HepG2 (cell line): ENCODE measurements at regions not wholly inside any gene's neighbourhood (a gene's known extent, or its start where the extent isn't known, plus 50 kb on each side); places are given as distances from the start of the nearest gene placed in this dataset.

ENCODE experiments used
- ATAC-seq: fragments of 200-7000 bp; cut with Tn5 transposase; 3 replicates; pipeline ENCODE4 v1.9.1; 2020; ENCODE audit warnings: mild to moderate bottlenecking, moderate library complexity
- BruUV-seq: library from RNA; stranded (reverse); fragments of 400-500 nt; replicated peaks from 2 replicates; lab custom pipeline; 2021; lab: Mats Ljungman, UMichigan
- CTCF ChIA-PET: fragments of 300-600 bp; formaldehyde crosslinking; extraction: SDS; loops from one replicate; lab custom pipeline; 2021; ENCODE audit warnings: low total read pairs, inconsistent platforms, low intra/inter-chr PET ratio; lab: Yijun Ruan, JAX
- POLR2A ChIA-PET: fragments of 350-600 bp; sonication (Branson Sonifier 250); formaldehyde crosslinking; loops from one replicate; lab custom pipeline; 2020; ENCODE audit warnings: antibody characterized with exemption, inconsistent platforms; lab: Yijun Ruan, JAX
- DNase-seq: peaks from one replicate; pipeline ENCODE4 v3.0.0-alpha.2; 2015; ENCODE audit warnings: low spot score
- FAIRE-seq: peaks from 3 replicates; lab custom pipeline; 2011; peaks lifted over from hg19 to GRCh38; lab: Jason Lieb, UNC
- H2AFZ ChIP-seq: one replicate; pipeline ENCODE4 v1.6.1; 2011; ENCODE audit warnings: low read length, inconsistent platforms
- H3K27ac ChIP-seq: fragments of 300-600 bp; 3 replicates; pipeline ENCODE4 v1.8.0; 2011; ENCODE audit warnings: mixed run types, mild to moderate bottlenecking, mixed read lengths, low read length, inconsistent platforms; ENCODE audit not compliant: insufficient read depth; ENCODE audit errors: extremely low read length
- H3K27me3 ChIP-seq, 2 experiments: fragments of 200-600 bp in 1 of 2; 2 replicates in 1 of 2; 3 replicates in 1 of 2; pipeline versions ENCODE4 v1.6.0 to v1.8.0; 2011; ENCODE audit warnings: low read length in 2 of 2, mild to moderate bottlenecking in 2 of 2, moderate library complexity in 2 of 2, inconsistent platforms in 1 of 2; ENCODE audit not compliant: insufficient read depth in 2 of 2, control insufficient read depth in 1 of 2
- H3K36me3 ChIP-seq, 2 experiments: fragments of 200-600 bp in 1 of 2; replicated peaks in 1 of 2; 2 replicates in 1 of 2; 3 replicates in 1 of 2; pipeline versions ENCODE4 v1.5.1 to v1.8.0; 2011; ENCODE audit warnings: low read length in 2 of 2, inconsistent platforms in 1 of 2; ENCODE audit not compliant: insufficient read depth in 2 of 2, control insufficient read depth in 1 of 2
- H3K4me1 ChIP-seq: 2 replicates; pipeline ENCODE4 v1.5.1; 2012; ENCODE audit warnings: low read length, inconsistent platforms; ENCODE audit not compliant: insufficient read depth
- H3K4me2 ChIP-seq: 2 replicates; pipeline ENCODE4 v1.6.0; 2011; ENCODE audit warnings: low read depth, low read length, inconsistent platforms
- H3K4me3 ChIP-seq, 3 experiments: fragments of 200-600 bp in 1 of 3; sonication (generic), shearing (Covaris generic) in 1 of 3; replicated peaks in 1 of 3; 2 replicates each; pipeline ENCODE4 v1.5.1; 2011 to 2016; ENCODE audit warnings: low read length in 3 of 3, inconsistent platforms in 2 of 3, low read depth in 2 of 3, mild to moderate bottlenecking in 2 of 3, control low read depth in 1 of 3, mixed read lengths in 1 of 3; ENCODE audit not compliant: insufficient read depth in 1 of 3
- H3K79me2 ChIP-seq: one replicate; pipeline ENCODE4 v1.6.1; 2011; ENCODE audit warnings: low read length, inconsistent platforms; ENCODE audit not compliant: insufficient read depth
- H3K9ac ChIP-seq: 2 replicates; pipeline ENCODE4 v1.6.0; 2011; ENCODE audit warnings: mild to moderate bottlenecking, low read depth, low read length, inconsistent platforms; ENCODE audit not compliant: insufficient read depth
- H3K9me3 ChIP-seq: 2 replicates; pipeline ENCODE4 v1.5.1; 2012; ENCODE audit warnings: mild to moderate bottlenecking, low read length
- H4K20me1 ChIP-seq: 2 replicates; pipeline ENCODE4 v1.6.0; 2011; ENCODE audit warnings: inconsistent platforms, mild to moderate bottlenecking, low read length, moderate library complexity; ENCODE audit not compliant: insufficient read depth
- ETV6 ChIP-seq: sonication (generic); formaldehyde crosslinking; conservative IDR thresholded peaks from 2 replicates; pipeline ENCODE4 v1.4.0; 2020; ENCODE audit warnings: missing genetic modification reagents
- MIER2 ChIP-seq: IDR thresholded peaks from 2 replicates; pipeline ENCODE4 v1.6.1; 2016; ENCODE audit warnings: missing biosample characterization, missing genetic modification reagents
- PHF21A ChIP-seq: sonication (generic); formaldehyde crosslinking; IDR thresholded peaks from 2 replicates; pipeline ENCODE4 v1.5.0; 2020; ENCODE audit warnings: mild to moderate bottlenecking, missing genetic modification reagents
- PRPF4 ChIP-seq: fragments of 200-400 bp; formaldehyde crosslinking; IDR thresholded peaks from 2 replicates; pipeline ENCODE4 v1.6.1; 2016; ENCODE audit warnings: low read length, low read depth; ENCODE audit not compliant: poor library complexity, severe bottlenecking
- RFX5 ChIP-seq: IDR thresholded peaks from 2 replicates; pipeline ENCODE4 v1.6.1; 2011; ENCODE audit warnings: low read depth, low read length, improper control_type of control experiment
- SMARCC2 ChIP-seq: fragments of 450-650 bp; IDR thresholded peaks from 2 replicates; pipeline ENCODE4 v1.6.1; 2017; ENCODE audit warnings: antibody characterized with exemption, mild to moderate bottlenecking
- THAP11 ChIP-seq: IDR thresholded peaks from 2 replicates; pipeline ENCODE4 v1.6.1; 2016; ENCODE audit warnings: missing biosample characterization, missing genetic modification reagents
- ZFP41 ChIP-seq: sonication (generic); formaldehyde crosslinking; IDR thresholded peaks from 2 replicates; pipeline ENCODE4 v1.4.0; 2020; ENCODE audit warnings: mild to moderate bottlenecking, missing genetic modification reagents, borderline replicate concordance
- ZNF256 ChIP-seq: sonication (generic); formaldehyde crosslinking; conservative IDR thresholded peaks from 2 replicates; pipeline ENCODE4 v1.4.0; 2020; ENCODE audit warnings: missing genetic modification reagents
- ZNF468 ChIP-seq: sonication (generic); formaldehyde crosslinking; IDR thresholded peaks from 2 replicates; pipeline ENCODE4 v1.8.0; 2022; ENCODE audit warnings: mild to moderate bottlenecking, moderate library complexity, missing genetic modification reagents
- ZNF713 ChIP-seq: sonication (generic); formaldehyde crosslinking; IDR thresholded peaks from 2 replicates; pipeline ENCODE4 v1.4.0; 2020; ENCODE audit warnings: mild to moderate bottlenecking, missing genetic modification reagents
- WGBS: methylation state at CpG from one replicate; pipeline ENCODE4 v1.1.6; 2017; ENCODE audit warnings: low lambda C conversion rate; 5-methylcytosine and 5-hydroxymethylcytosine counted together
- in situ Hi-C: cut with HindIII; loops from 2 replicates; pipeline ENCODE4 v1.10.0; 2017; ENCODE audit warnings: low pct_unique_long_range_greater_than_20kb; ENCODE audit not compliant: extremely low pct_ligation_motif_present
- intact Hi-C: fragments of 100-400 bp; cut with micrococcal nuclease; formaldehyde crosslinking; loops from one replicate; pipeline ENCODE4 v1.10.0; 2022; ENCODE audit not compliant: unreplicated experiment
- TF ChIP-seq, protein P1 (sequence below): sonication (generic); formaldehyde crosslinking; IDR thresholded peaks from 2 replicates; pipeline ENCODE4 v1.5.1; 2020; ENCODE audit warnings: missing genetic modification reagents, mild to moderate bottlenecking, borderline replicate concordance

DNA sequence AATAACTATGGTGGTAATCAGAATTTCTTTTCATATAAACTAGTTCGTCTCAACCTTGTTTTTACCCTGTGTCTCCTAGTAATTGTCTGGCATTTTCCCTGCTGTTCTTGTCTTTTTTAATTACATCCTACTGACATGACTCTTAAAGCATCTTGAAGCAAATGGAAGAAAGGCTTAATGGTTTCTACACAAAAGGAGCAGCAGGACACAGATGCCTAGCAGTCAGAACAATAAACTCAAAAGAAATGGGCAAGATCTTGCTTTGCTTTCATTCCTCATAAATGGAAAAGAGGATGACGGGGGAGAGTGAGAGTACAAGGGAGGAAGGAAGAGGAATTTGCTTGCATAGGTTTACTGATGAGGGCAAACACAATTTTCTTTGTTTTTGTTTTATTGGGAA is 293.2 kb upstream of the EMCN start (continued):
- TF ChIP-seq ZNF468 (CRISPR knock-in tag) (no peak), MIER2 (no peak), SMARCC2 (no peak), ETV6 (CRISPR knock-in tag) (no peak)

DNA sequence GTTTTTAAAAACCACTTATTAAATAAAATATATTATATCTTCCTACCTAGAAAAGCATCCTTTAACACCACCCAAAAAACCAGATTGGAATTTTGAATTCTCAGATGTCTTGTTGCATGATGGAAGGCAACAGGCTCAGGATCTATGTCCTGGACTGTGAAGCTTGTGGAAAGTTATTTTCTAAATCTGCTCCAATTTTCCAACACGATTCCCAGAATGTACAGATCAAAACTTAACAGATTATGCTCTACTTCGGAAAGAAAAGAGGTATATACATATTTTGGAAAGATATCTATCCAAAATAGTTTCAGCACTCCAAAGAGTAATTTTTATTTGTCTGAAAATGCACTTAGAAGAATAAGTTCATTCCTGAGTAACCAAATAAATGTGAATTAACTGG is 291.7 kb upstream of the EMCN start:
- Histone ChIP-seq H3K4me1 (no peaks in the 10 kb centered on the region), H4K20me1 (no peaks in the 10 kb centered on the region), H3K27ac (no peak overlapping the region), H3K4me3 (no peak overlapping the region), H3K27me3 (no peaks in the 10 kb centered on the region), H2AFZ (no peak overlapping the region), H3K79me2 (no peaks in the 10 kb centered on the region), H3K4me2 (no peak overlapping the region), H3K9ac (no peak overlapping the region), H3K36me3 (no peaks in the 10 kb centered on the region), H3K9me3 (no peaks in the 10 kb centered on the region)
- POLR2A ChIA-PET = no interaction called here
- BruUV-seq = no TSS peak
- ATAC-seq = no peak
- in situ Hi-C loops (no loop called here), intact Hi-C loops (no loop called here)
- WGBS = 2% methylated on average over 2 of the region's 2 CpGs
- DNase-seq = no peak
- CTCF ChIA-PET = no interaction called here
- no peak for FAIRE-seq
- no peak for TF ChIP-seq THAP11 (CRISPR knock-in tag)
- TF ChIP-seq ZNF713 (CRISPR knock-in tag) = no peak
- TF ChIP-seq RFX5 = no peak
- TF ChIP-seq ZFP41 (CRISPR knock-in tag) = no peak
- TF ChIP-seq PHF21A (CRISPR knock-in tag) = no peak
- TF ChIP-seq, protein P1, sequence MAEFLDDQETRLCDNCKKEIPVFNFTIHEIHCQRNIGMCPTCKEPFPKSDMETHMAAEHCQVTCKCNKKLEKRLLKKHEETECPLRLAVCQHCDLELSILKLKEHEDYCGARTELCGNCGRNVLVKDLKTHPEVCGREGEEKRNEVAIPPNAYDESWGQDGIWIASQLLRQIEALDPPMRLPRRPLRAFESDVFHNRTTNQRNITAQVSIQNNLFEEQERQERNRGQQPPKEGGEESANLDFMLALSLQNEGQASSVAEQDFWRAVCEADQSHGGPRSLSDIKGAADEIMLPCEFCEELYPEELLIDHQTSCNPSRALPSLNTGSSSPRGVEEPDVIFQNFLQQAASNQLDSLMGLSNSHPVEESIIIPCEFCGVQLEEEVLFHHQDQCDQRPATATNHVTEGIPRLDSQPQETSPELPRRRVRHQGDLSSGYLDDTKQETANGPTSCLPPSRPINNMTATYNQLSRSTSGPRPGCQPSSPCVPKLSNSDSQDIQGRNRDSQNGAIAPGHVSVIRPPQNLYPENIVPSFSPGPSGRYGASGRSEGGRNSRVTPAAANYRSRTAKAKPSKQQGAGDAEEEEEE (CRISPR knock-in tag) = no peak
- no peak for TF ChIP-seq PRPF4
- TF ChIP-seq ZNF256 (CRISPR knock-in tag) = no peak
